ENCODE measurements at regions not wholly inside any gene's neighbourhood (a gene's known extent, or its start where the extent isn't known, plus 50 kb on each side); places are given as distances from the start of the nearest gene placed in this dataset.

- no peak for TF ChIP-seq CTCF (IDR thresholded peaks at IDR 0.05; ENCODE audit: poor library complexity)
- no peak for TF ChIP-seq EZH2 (IDR thresholded peaks at IDR 0.05; ENCODE audit: borderline replicate concordance)
- no peak for TF ChIP-seq EZH2phosphoT487 (IDR thresholded peaks at IDR 0.05; ENCODE audit: low read depth, severe bottlenecking, unreplicated experiment)
Measured at GRCh38 chr2:57050007-57050406, 866.2 kb downstream of the CCDC85A start.

Measured in hepatocyte (in vitro differentiated cells).